Caco-2 (cell line): ENCODE measurements at regions not wholly inside any gene's neighbourhood (a gene's known extent, or its start where the extent isn't known, plus 50 kb on each side); places are given as distances from the start of the nearest gene placed in this dataset.

ENCODE experiments used
- BruUV-seq: library from RNA; stranded (reverse); fragments of 400-500 nt; replicated peaks from 2 replicates; lab custom pipeline; 2021; lab: Mats Ljungman, UMichigan
- CTCF ChIA-PET: fragments of 300-600 bp; sonication (Branson Sonifier 250); formaldehyde crosslinking; loops from one replicate; lab custom pipeline; 2022; ENCODE audit warnings: antibody characterized with exemption; lab: Charles Lee
- POLR2A ChIA-PET: fragments of 300-600 bp; sonication (Branson Sonifier 250); formaldehyde crosslinking; loops from one replicate; lab custom pipeline; 2022; ENCODE audit warnings: antibody characterized with exemption; lab: Charles Lee
- DNase-seq, 2 experiments: peaks; one replicate each; pipeline versions ENCODE4 v3.0.0 to v3.0.0-alpha.2; 2020 to 2022
- H3K27me3 ChIP-seq: replicated peaks from 2 replicates; pipeline ENCODE4 v1.6.0; 2011; ENCODE audit warnings: low read length; ENCODE audit not compliant: control insufficient read depth, insufficient read depth
- H3K36me3 ChIP-seq: 2 replicates; pipeline ENCODE4 v1.5.1; 2011; ENCODE audit warnings: low read length; ENCODE audit not compliant: control insufficient read depth, insufficient read depth
- H3K4me1 ChIP-seq: fragments of 250-450 bp; sonication (Bioruptor Pico); 2 replicates; pipeline ENCODE4 v1.5.1; 2020; ENCODE audit warnings: mild to moderate bottlenecking
- H3K4me3 ChIP-seq: 2 replicates; pipeline ENCODE4 v1.5.1; 2011; ENCODE audit warnings: low read depth, mild to moderate bottlenecking, control low read depth, low read length
- H3K9me3 ChIP-seq: fragments of 250-450 bp; sonication (Bioruptor Pico); 2 replicates; pipeline ENCODE4 v1.5.1; 2020; ENCODE audit warnings: mild to moderate bottlenecking, moderate library complexity
- H3K27ac Mint-ChIP-seq: one replicate; pipeline ENCODE4 v1.8.0; 2022; ENCODE audit warnings: mixed read lengths; ENCODE audit not compliant: unreplicated experiment
- H3K27me3 Mint-ChIP-seq: one replicate; pipeline ENCODE4 v1.8.0; 2022; ENCODE audit warnings: mixed read lengths; ENCODE audit not compliant: insufficient read depth, unreplicated experiment
- H3K36me3 Mint-ChIP-seq: one replicate; pipeline ENCODE4 v1.8.0; 2022; ENCODE audit warnings: mild to moderate bottlenecking, mixed read lengths; ENCODE audit not compliant: insufficient read depth, unreplicated experiment
- H3K4me1 Mint-ChIP-seq: one replicate; pipeline ENCODE4 v1.8.0; 2022; ENCODE audit warnings: low read depth, mixed read lengths; ENCODE audit not compliant: unreplicated experiment
- H3K4me3 Mint-ChIP-seq: one replicate; pipeline ENCODE4 v1.8.0; 2022; ENCODE audit warnings: mild to moderate bottlenecking, moderate library complexity, mixed read lengths; ENCODE audit not compliant: unreplicated experiment
- H3K9me3 Mint-ChIP-seq: one replicate; pipeline ENCODE4 v1.8.0; 2022; ENCODE audit warnings: mixed read lengths; ENCODE audit not compliant: unreplicated experiment
- CTCF ChIP-seq, 2 experiments: fragments of 200-600 bp in 1 of 2; IDR thresholded peaks; 1 replicate in 1 of 2; 2 replicates in 1 of 2; pipeline versions ENCODE4 v1.5.1 to v1.8.0; 2011 to 2022; ENCODE audit warnings: antibody characterized with exemption in 1 of 2, control low read depth in 1 of 2, inconsistent platforms in 1 of 2, low read depth in 1 of 2, low read length in 1 of 2, mild to moderate bottlenecking in 1 of 2, moderate library complexity in 1 of 2; ENCODE audit not compliant: insufficient read depth in 1 of 2, severe bottlenecking in 1 of 2, unreplicated experiment in 1 of 2
- intact Hi-C: fragments of 100-400 bp; cut with micrococcal nuclease; formaldehyde crosslinking; loops from one replicate; pipeline ENCODE4 v1.10.0; 2022; ENCODE audit not compliant: unreplicated experiment

DNA sequence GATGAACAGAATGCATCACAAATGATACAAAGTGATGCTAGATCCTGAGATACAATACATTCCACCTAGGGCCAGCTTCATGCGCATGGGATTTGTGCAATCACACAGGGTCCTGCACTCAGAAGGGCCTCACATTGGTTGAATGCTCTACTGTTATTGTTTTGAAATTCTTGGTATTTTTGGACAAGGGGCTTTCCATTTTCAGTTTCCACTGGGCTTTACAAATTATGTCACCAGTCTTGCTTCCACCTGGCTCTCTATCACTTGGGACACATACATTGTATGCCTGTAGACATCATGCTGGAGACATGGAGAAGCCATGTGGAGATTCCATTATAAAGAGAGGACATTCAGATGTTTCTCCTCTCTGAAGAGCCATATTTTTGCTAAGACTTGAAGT is 155.8 kb downstream of the NAA11 start:
- H3K27me3 Mint-ChIP-seq = no peaks in the 10 kb centered on the region
- no peak overlapping the region for H3K27ac Mint-ChIP-seq
- no peak for DNase-seq
- no peaks in the 10 kb centered on the region for H3K4me1 ChIP-seq
- H3K4me3 ChIP-seq = no peak overlapping the region
- H3K36me3 ChIP-seq = no peaks in the 10 kb centered on the region
- H3K4me1 Mint-ChIP-seq = no peaks in the 10 kb centered on the region
- ChIA-PET POLR2A (no interaction called here), CTCF (no interaction called here)
- intact Hi-C loops = no loop called here
- BruUV-seq = no TSS peak
- H3K27me3 ChIP-seq = no peaks in the 10 kb centered on the region
- H3K36me3 Mint-ChIP-seq = no peaks in the 10 kb centered on the region
- no peaks in the 10 kb centered on the region for H3K9me3 ChIP-seq
- H3K4me3 Mint-ChIP-seq = no peak overlapping the region
- TF ChIP-seq CTCF (IDR thresholded peaks at IDR 0.05; ENCODE audit: insufficient read depth in 1 of 2, low read depth in 1 of 2, low read length in 1 of 2, severe bottlenecking in 1 of 2, unreplicated experiment in 1 of 2) = no peak
- H3K9me3 Mint-ChIP-seq = no peaks in the 10 kb centered on the region

DNA sequence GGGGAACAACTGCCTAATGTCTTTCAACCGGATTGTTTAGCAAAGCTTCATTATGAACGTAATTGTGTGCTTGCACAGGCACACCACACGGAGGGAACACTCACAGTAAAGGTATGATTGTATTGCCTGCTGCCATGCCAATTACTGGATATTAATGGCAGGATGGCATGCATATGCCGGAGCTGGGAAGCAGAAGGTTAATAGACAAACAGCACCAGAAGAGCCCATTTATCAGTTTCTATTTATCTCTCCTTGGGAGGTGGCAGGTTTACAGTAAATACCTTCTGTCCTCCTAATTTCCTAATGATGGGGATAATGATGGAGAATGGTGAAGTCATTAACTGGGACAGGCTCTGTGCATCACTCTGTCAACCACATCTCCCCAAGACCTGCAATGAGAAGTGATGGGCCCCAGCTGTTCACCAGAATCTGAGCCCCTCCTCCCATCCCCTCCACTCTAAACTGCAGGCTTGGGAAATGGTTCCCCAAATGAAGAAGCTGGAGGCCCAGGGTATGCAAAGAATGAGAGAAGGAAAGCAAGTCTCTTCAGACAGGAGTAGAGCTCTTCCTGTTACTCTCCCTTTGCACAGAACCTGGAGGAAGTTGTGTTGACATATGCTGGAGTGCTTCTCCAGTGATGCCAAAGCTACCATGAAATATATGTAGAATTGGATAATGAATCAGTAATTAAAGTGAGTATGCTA is 160.8 kb downstream of the NAA11 start:
- Mint-ChIP-seq H3K27ac (no peak overlapping the region), H3K27me3 (peaks cover 4% of the 10 kb centered on the region), H3K4me3 (no peak overlapping the region), H3K36me3 (no peaks in the 10 kb centered on the region), H3K9me3 (no peaks in the 10 kb centered on the region), H3K4me1 (no peaks in the 10 kb centered on the region)
- POLR2A ChIA-PET = no interaction called here
- TF ChIP-seq CTCF (IDR thresholded peaks at IDR 0.05; ENCODE audit: insufficient read depth in 1 of 2, low read depth in 1 of 2, low read length in 1 of 2, severe bottlenecking in 1 of 2, unreplicated experiment in 1 of 2) = no peak
- H3K4me1 ChIP-seq = no peaks in the 10 kb centered on the region
- H3K36me3 ChIP-seq = no peaks in the 10 kb centered on the region
- intact Hi-C loops = no loop called here
- H3K4me3 ChIP-seq = no peak overlapping the region
- no peaks in the 10 kb centered on the region for H3K9me3 ChIP-seq
- BruUV-seq = no TSS peak
- no peak for DNase-seq
- H3K27me3 ChIP-seq = no peaks in the 10 kb centered on the region
- CTCF ChIA-PET = no interaction called here

- no TSS peak for BruUV-seq
- Mint-ChIP-seq H3K27me3 (peaks cover 4% of the 10 kb centered on the region), H3K4me1 (no peaks in the 10 kb centered on the region), H3K36me3 (no peaks in the 10 kb centered on the region), H3K9me3 (no peaks in the 10 kb centered on the region), H3K27ac (no peak overlapping the region), H3K4me3 (no peak overlapping the region)
- no peak for TF ChIP-seq CTCF (IDR thresholded peaks at IDR 0.05; ENCODE audit: insufficient read depth in 1 of 2, low read depth in 1 of 2, low read length in 1 of 2, severe bottlenecking in 1 of 2, unreplicated experiment in 1 of 2)
- intact Hi-C loops = no loop called here
- Histone ChIP-seq H3K4me3 (no peak overlapping the region), H3K9me3 (no peaks in the 10 kb centered on the region), H3K36me3 (no peaks in the 10 kb centered on the region), H3K4me1 (no peaks in the 10 kb centered on the region), H3K27me3 (no peaks in the 10 kb centered on the region)
- ChIA-PET CTCF (no interaction called here), POLR2A (no interaction called here)
- DNase-seq = no peak
Measured at GRCh38 chr4:79163981-79164490, 161.8 kb downstream of the NAA11 start.
